ENCODE measurements at regions not wholly inside any gene's neighbourhood (a gene's known extent, or its start where the extent isn't known, plus 50 kb on each side); places are given as distances from the start of the nearest gene placed in this dataset.

DNA sequence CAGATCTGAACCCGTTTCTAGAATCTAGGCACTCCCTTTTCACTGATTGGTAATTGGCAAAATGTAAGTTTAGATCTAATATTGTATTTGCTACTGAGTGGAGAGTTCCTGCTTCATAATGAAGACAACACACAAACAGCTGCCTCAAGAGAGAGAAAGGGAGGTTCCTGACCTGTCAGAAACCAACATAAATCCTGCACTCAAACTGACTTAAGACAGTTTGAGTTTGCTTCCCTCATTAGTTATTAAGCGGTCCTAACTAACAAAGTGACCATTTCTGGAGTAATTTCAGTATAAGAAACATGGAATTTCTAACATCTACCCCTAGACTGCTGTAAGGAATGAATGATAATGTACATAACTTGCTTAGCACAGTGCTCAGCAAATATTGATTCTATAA lies 191.2 kb downstream of the METTL4 start:
- in situ Hi-C loops (cut with MboI; ENCODE audit: low sequenced_read_pairs, unreplicated experiment) = no loop called here
- DNase-seq (ENCODE audit: low spot score) = no peak
- TF ChIP-seq, protein P1, sequence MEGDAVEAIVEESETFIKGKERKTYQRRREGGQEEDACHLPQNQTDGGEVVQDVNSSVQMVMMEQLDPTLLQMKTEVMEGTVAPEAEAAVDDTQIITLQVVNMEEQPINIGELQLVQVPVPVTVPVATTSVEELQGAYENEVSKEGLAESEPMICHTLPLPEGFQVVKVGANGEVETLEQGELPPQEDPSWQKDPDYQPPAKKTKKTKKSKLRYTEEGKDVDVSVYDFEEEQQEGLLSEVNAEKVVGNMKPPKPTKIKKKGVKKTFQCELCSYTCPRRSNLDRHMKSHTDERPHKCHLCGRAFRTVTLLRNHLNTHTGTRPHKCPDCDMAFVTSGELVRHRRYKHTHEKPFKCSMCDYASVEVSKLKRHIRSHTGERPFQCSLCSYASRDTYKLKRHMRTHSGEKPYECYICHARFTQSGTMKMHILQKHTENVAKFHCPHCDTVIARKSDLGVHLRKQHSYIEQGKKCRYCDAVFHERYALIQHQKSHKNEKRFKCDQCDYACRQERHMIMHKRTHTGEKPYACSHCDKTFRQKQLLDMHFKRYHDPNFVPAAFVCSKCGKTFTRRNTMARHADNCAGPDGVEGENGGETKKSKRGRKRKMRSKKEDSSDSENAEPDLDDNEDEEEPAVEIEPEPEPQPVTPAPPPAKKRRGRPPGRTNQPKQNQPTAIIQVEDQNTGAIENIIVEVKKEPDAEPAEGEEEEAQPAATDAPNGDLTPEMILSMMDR (IDR thresholded peaks at IDR 0.05; ENCODE audit: borderline replicate concordance, control extremely low read depth, extremely low read depth, insufficient read depth, missing control alignments) = no peak

DNA sequence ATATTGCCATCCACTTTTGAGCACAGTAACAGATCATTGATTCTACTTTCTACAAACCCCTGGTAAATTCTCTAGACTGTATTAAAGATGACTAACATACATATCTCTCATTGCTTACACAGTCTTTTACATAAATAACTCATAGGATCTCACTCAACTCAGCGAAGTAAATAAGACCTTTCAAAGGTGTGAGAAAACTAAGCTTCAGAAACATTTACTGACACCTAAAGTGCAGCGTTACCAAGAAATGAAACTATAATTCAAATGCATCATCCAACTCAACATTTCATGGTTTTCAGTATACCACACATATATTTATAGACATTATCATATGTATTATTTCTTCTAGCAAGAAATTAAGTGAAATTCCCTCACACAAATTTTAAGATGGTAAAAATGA lies 189.8 kb downstream of the METTL4 start:
- TF ChIP-seq, protein P1 (IDR thresholded peaks at IDR 0.05; ENCODE audit: borderline replicate concordance, control extremely low read depth, extremely low read depth, insufficient read depth, missing control alignments) = no peak
- DNase-seq (ENCODE audit: low spot score) = no peak
- in situ Hi-C loops (cut with MboI; ENCODE audit: low sequenced_read_pairs, unreplicated experiment) = no loop called here

DNA sequence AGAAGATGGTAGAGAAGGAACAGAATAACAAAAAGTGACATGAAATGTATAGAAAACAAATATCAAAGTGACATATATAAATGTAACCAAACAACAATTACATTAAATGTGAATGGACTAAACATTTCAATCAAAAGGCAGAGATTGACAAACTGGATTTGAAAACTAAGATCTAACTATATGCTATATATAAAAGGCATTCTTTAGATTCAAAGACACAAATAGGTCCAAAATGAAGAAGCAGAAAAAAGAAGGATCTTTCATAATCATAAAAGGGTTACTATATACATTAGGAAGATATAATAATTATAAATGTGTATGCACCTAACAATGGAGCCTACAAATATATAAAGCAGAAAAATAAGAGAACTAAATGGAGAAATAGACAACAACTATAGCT lies 183.7 kb downstream of the METTL4 start:
- in situ Hi-C loops (cut with MboI; ENCODE audit: low sequenced_read_pairs, unreplicated experiment) = no loop called here
- DNase-seq (ENCODE audit: low spot score) = no peak

DNA sequence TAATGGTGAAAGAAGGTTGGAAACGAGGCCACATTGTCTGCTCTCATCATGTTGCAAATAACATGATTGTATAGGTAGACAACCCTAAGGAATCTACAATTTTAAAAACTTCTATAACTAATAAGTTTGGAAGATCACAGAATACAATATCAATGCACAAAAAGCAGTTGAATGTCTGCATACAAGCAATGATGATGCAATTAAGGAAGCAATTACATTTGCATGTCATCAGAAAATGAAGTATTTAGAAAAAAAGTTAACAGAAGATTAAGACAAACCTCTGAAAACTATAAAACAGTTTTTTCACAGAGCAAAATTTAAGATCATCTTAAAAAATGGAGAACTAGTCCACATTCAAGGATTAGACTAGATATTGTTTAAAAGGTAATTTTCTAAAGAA lies 181.1 kb downstream of the METTL4 start:
- DNase-seq (ENCODE audit: low spot score) = no peak
- TF ChIP-seq, protein P1 (IDR thresholded peaks at IDR 0.05; ENCODE audit: borderline replicate concordance, control extremely low read depth, extremely low read depth, insufficient read depth, missing control alignments) = no peak
- in situ Hi-C loops (cut with MboI; ENCODE audit: low sequenced_read_pairs, unreplicated experiment) = no loop called here

More for the DNA sequence above, 183.7 kb downstream of the METTL4 start:
- TF ChIP-seq, protein P1 (IDR thresholded peaks at IDR 0.05; ENCODE audit: borderline replicate concordance, control extremely low read depth, extremely low read depth, insufficient read depth, missing control alignments) = no peak

DNA sequence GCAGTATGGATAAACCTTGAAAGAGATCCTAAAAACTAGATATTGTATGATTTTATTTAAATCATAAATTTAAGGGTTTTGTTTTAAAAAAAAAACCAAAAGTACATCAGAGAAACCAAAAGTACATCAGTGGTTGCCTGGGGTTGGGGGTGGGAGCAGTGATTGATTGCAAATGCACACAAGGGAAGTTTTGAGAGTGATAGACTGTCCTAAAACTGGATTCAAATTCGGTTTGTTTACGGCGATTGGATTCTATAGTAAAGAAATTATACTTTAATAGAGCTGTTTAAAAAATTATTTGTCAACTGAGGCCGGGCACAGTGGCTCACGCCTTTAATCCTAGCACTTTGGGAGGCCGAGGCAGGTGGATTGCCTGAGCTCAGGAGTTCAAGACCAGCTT lies 179.8 kb downstream of the METTL4 start:
- TF ChIP-seq, protein P1 (IDR thresholded peaks at IDR 0.05; ENCODE audit: borderline replicate concordance, control extremely low read depth, extremely low read depth, insufficient read depth, missing control alignments) = no peak
- in situ Hi-C loops (cut with MboI; ENCODE audit: low sequenced_read_pairs, unreplicated experiment) = no loop called here
- no peak for DNase-seq (ENCODE audit: low spot score)

DNA sequence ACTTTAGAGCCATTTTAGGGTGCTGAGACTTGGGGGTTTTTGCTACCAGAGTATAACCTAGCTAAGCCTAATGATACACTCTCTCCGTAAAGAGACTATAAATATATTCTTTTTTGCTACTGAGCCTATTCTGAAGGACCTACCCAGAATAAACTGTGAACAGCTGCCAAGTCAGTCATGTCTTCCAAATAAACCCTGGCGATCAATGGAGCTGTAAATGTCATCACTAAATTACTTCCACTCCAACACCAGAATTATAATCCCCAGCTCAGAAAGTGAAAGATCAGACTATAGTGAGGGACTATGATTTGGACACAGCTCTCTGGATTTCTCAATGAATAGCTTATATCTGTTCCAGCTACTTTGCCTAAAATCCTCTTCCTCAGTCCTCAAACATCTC lies 178.9 kb downstream of the METTL4 start:
- TF ChIP-seq, protein P1 (IDR thresholded peaks at IDR 0.05; ENCODE audit: borderline replicate concordance, control extremely low read depth, extremely low read depth, insufficient read depth, missing control alignments) = no peak
- in situ Hi-C loops (cut with MboI; ENCODE audit: low sequenced_read_pairs, unreplicated experiment) = no loop called here
- no peak for DNase-seq (ENCODE audit: low spot score)

DNA sequence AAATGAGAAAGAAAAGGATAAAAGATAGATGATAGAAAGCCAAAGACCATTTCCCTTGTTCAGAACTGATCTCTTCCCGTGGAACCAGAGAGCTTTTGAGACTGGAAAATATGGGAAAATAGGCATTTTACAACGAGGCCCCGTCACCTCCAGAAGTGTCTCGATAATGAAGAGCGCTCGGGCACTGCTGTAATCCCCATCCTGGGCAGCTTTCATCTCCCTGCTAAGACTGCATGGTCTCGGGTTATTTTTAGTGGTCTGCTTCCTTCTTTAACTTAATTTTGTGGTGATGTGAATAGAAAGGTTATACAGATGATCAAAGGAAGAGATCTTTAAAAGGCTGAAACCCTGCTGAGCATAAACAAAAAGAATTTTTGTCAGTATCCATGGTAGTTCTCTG lies 176.6 kb downstream of the METTL4 start:
- TF ChIP-seq, protein P1 (IDR thresholded peaks at IDR 0.05; ENCODE audit: borderline replicate concordance, control extremely low read depth, extremely low read depth, insufficient read depth, missing control alignments) = no peak
- DNase-seq (ENCODE audit: low spot score) = no peak
- in situ Hi-C loops (cut with MboI; ENCODE audit: low sequenced_read_pairs, unreplicated experiment) = no loop called here
